H54 (cell line): ENCODE measurements at regions not wholly inside any gene's neighbourhood (a gene's known extent, or its start where the extent isn't known, plus 50 kb on each side); places are given as distances from the start of the nearest gene placed in this dataset.

ENCODE experiments used
- DNase-seq: peaks from one replicate; pipeline ENCODE4 v3.0.0; 2011; ENCODE audit warnings: low spot score, mixed read lengths; ENCODE audit not compliant: insufficient read length
- FAIRE-seq: peaks from 3 replicates; lab custom pipeline; 2011; peaks lifted over from hg19 to GRCh38; lab: Jason Lieb, UNC
- POLR2A ChIP-seq: IDR thresholded peaks from 2 replicates; pipeline ENCODE4 v1.6.1; 2011; ENCODE audit warnings: low read depth, mild to moderate bottlenecking, low read length

DNA sequence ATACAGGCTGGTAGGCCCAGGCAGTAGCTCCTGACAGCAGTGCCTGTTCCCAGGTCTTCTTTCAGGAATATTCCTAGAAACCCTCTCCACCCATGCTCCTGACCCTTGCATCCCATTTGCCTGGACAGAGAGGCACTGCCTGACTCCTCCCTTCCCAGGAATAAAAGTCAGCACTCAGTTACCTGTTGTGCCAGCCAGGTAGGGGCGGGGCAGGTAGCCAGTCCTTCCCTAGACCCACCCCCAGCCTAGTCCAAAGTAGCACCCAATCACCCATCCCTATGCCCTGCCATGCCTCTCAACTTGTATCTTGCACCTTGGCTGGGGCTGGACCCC, 129.9 kb downstream of the MRPL14 start:
- no peak for TF ChIP-seq POLR2A
- FAIRE-seq = no peak

DNA sequence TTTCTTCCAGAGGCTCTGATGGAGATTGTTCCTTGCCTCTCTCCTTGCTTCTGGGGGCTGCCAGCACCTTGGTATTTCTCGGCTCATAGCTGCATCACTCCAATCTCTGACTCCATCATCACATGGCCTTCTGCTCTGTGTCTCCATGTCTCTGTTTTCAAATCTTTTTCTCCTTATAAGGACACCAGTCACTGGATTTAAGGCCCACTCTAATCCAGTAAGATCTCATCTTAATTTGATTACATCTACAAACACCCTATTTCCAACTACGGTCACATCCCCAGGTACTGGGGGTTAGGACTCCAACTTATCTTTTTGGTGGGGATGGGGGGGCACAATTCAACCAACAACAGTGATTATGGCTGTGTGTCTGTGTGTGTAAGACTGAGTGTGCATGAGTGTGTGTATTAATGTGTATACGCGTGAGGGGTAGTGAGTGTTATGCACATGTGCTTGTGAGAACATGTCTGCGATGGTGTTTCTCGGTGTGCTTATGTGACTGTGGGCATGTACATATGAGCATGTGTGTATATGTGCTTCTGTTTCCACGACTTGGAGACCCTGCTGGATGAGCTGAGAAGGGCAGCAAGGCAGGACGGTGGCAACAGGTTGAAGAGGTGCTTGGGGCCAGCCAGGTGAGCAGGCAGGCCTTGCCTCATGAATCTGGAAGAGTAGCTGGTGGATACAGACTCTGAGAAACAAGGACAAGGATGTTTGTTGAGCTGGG, 130.5 kb downstream of the MRPL14 start:
- FAIRE-seq = no peak
- TF ChIP-seq POLR2A = no peak
- DNase-seq = no peak

More for the DNA sequence above, 129.9 kb downstream of the MRPL14 start:
- no peak for DNase-seq

DNA sequence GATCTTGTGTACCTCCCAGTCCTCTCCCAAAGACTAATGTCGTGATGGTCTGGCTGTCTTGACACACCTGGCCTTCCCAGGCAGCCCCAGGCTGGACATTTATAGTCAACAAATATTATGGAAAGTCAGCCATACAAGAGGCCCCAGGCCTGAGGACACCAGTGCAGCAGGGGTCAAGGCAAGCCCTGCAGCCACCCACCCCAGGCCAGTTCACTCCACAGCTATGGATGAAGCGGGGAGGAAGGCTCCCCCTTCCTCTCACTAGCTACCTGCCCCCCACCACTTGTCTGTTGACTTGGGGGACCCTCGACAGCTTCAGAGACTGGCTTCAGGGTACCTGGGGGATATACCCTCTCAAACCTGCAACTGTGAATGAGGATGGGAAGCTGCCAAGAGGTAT, 132.1 kb downstream of the MRPL14 start:
- DNase-seq = no peak
- no peak for TF ChIP-seq POLR2A
- FAIRE-seq = no peak

DNA sequence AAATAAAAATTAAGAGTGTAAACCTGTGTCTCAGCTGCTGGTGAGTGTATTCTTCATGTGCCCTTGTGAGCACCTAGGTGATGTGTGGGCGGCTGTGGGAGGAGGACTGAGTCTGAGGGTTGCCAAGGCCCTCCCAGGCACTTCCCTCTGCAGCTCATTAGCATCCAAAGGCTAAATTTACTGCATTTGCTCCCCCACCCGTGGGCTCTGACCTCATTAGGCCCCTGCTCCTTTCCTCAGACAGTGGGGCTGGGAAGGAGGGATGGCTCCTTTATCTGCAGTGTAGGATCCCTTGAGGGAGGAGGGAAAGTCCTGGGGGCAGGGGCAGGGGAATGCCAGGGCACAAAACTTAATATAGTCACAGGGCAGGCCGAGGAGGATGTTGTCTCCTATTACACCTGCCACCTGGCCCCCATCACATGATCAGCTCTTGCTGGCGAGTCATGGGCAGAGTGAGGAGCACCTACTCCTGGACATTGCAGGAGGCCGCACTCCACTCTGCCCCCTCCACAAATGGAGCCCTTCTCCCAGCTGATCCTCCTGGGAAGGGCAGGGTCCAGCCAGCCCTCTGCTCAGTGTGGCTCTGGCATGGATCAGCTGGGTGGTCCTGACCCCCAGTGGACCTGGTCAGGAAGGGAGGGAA, 133.2 kb downstream of the MRPL14 start:
- no peak for FAIRE-seq

DNA sequence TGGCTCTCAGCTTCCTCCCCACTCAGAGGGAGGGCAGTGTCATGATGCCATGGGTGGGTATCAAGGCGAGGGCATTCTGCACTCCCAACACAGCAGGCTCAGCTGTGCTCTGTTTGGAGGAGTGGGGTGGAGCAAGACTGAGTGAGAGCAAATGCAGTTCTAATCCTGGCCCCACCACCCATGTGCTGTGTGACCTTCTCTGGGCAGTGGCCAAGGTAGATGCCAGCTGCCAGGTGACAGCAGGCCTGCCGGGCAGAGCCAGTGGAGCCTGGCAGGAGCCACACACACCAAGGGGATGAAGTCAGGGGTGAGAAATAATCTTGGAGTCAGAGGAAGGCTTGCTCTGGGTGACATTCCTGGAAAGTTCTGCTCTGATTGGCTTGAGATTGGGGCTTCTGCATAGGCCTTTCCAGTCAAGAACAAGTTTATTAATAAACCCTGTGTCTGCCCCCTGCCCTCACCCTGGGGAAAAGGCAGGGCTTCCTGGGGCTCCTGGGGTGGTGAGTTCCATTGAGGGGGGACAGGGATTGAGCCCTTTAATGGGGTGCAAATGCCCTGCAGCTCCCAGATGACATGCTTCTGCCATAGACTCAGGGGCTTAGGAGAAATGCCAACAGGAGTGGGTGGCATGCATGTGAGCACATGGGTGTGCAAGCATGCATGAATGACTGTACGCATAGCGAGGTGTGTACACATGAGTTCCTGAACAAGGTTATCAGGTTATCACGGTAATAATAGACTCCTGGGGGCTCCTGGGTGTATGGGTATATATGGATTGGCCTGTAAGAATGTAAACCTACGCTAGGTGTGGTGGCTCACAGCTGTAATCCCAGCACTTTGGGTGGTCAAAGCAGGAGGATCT, 134.2 kb downstream of the MRPL14 start:
- no peak for FAIRE-seq
- no peak for TF ChIP-seq POLR2A
- no peak for DNase-seq

More for the DNA sequence above, 133.2 kb downstream of the MRPL14 start:
- TF ChIP-seq POLR2A = no peak
- DNase-seq = no peak

DNA sequence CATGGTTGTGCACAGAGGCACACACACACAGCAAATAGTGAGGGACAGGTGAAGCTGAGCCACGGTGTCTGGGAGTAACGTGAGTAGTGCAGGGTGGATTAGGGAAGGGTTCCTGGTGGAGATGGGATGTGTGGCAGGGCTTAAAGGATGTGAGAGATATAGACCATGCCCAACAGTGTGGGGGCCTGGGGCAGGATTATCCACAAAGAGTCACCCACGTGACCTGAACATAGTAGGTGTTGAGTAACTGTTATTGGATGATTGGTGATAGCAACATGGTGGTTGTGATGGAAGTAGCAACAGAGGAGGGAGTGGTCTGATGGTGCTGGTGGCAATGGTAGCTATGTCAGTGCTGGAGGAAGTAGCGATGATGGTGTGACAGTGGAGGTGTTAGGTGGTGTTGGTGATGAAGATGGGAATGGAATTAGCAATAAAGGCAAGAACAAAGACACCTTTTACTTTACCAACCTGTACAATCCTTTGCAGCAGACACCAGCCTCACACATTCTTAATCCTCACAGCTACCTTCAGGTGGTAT, 135.1 kb downstream of the MRPL14 start:
- DNase-seq (no peak), FAIRE-seq (no peak)
- no peak for TF ChIP-seq POLR2A

DNA sequence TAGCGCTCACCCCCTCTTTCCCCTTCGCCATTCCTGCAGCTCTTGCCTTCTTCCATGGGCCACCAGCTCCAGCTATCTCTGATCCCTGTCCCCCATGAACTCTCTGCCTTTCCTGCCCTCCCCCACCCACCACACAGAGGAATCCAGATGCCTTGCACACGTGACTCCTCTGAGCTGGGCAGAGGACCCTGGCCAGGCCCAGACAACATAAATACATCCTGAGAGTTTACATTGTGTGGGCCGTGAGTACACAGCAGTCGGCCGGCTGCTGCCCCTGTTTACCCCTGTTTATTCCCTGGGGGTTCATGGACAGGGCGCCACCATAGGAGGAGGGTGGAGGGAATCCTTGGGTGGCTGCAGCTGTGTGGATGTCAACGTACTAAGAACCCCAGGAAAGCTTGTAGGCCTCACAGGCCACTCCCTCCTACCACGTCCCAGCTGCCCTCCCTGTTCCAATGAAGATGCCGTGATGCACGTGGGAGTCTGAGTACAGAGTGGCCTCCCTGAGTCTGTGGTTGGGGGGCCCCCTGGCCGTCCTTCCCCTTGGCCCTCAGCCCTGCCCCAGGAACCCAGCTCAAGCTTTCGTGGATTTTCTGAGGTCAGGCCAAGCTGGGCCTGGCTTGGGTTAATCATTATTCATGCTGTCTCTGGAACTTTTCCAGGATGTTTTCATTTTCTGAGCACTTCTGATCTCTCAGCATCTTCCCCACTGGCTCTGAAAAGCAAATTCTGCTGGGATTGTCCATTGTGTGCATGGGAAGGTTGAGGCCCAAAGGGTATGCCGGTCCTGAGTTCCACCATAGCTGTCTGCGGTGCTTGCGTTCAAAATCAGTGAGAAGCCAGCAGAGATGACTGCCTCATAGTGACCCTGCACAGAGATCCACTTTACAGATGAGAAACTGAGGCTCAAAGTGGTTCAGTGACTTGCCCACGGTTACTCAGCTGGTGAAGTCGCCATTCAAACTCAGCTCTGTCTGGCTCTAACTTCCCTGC, 136.3 kb downstream of the MRPL14 start:
- 0 out of 2 replicates have a peak, but pooled peaks have one; percentile 10 for TF ChIP-seq POLR2A
- no peak for FAIRE-seq
- peak; percentile 52 for DNase-seq

DNA sequence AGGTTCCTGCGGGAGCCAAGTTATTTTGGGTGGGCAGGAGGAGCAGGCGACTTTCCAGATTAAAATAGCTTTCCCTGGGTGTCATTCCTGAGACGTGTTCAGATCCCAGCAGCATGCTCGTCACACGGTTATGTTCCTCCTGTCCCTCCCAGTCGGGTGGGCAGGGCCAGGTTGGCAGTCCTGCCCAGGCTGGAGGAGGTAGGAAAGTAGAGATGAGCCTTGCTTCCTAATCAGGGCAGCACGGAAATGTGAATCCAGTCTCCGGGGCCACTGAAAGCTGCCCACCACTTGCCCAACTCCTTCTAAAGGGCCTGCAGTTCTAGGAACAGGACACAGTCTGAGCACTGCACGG, 137.0 kb downstream of the MRPL14 start:
- TF ChIP-seq POLR2A = no peak
- DNase-seq (peak; percentile 47), FAIRE-seq (no peak)

DNA sequence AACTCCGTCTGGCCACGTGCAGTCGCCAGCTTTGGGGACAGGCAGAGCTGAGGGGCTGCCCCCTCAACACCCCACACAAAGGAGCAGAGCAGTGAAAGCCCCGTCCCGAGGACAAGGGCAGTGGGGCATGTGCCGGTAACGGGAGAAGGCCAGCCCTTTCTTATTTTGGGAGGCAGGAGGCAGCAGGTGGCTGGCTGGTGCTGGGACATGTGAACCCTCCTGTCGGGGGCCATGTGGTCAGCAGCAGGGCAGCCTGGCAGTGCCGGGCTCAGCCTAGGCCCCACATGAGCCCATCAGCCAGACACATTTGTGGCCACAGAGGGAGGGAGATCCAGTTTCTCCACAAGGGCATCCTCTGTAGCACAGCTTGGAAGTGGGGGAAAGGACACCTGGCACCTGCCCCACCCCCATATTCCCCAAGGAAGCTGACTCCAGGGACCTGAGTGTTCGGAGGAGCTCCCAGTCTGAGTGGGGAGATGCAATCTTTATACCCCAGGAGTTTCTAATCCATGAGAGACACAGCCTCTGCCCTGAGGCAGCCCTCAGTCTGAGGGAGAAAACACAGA, 137.6 kb downstream of the MRPL14 start:
- no peak for TF ChIP-seq POLR2A
- no peak for FAIRE-seq
- no peak for DNase-seq

DNA sequence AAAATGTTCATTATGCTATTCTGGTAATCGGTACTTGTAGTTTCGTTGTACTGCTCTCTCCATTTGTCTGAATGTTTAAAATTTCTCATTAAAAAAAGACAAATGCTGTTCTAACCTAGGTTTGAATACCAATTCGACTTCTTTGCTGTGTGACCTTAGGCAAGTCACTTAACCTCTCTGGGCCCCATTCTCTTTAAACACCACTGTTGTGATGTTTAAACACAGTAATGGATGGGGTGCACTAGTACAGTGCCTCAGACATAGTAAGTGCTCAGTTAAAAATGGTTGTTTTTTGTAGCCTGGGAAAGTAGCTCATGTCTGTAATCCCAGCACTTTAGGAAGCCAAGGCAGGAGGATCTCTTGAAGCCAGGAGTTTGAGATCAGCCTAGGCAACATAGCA, 138.5 kb downstream of the MRPL14 start:
- no peak for TF ChIP-seq POLR2A
- DNase-seq = no peak
- no peak for FAIRE-seq

DNA sequence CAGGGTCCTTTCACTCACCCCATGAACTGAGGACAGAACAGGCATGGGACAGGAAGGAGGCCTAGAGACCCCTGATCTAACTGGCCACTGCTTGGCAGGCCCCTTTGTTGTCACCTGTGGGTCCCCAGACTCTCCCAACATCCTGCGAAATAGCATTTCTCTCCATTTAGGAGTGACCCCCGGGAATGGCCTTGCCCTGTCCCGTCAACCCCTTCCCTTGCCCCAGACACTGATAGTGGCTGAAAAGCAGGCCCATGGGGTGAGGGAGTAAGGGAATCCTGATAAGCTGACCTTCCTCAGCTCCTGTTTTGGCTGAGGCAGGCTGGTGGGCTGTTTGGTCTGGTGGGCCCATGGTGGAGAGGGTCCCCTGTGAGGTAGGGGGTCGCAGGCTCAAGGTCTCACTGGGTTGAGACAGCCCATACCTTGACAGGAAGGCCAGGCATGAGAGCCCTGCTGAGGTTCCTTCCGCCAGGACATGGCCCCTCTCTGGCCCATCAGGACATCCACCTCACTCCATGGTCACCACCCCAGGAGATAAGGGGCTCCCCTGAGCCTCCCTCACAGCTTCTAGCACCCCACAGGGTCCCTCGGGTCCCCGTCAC, 139.3 kb downstream of the MRPL14 start:
- no peak for FAIRE-seq
- no peak for TF ChIP-seq POLR2A

DNA sequence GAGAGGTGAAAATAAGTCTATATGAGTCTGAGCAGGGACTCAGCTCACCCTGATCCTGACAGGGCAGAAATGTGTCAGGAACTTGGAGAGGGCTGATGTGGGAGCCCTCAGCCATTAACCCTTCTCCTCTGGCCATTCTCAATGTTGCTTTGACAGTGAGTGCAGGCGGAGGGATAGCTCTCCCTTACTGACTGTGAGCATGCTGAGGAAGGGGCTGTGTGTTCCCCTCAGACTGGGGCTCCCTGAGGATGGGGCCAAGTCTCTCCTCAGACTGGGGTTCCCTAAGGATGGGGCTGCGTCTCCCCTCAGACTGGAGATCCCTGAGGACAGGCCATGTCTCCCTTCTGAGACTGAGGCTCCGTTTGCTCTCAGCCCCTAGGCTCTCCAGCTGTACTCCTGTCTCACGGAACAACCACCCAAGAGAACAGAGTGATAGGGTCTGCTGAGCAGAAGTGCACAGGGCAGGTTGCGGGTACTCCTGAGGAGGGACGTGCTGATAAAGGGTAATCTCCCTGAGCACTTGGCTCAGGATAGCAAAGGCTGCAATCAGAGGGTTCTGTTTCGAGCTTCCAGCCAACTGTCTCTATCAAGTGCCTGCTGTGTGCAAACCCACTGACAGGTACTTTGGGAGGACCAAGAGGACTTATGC, 141.0 kb downstream of the MRPL14 start:
- no peak for FAIRE-seq
- TF ChIP-seq POLR2A = no peak
- no peak for DNase-seq

More for the DNA sequence above, 139.3 kb downstream of the MRPL14 start:
- no peak for DNase-seq

DNA sequence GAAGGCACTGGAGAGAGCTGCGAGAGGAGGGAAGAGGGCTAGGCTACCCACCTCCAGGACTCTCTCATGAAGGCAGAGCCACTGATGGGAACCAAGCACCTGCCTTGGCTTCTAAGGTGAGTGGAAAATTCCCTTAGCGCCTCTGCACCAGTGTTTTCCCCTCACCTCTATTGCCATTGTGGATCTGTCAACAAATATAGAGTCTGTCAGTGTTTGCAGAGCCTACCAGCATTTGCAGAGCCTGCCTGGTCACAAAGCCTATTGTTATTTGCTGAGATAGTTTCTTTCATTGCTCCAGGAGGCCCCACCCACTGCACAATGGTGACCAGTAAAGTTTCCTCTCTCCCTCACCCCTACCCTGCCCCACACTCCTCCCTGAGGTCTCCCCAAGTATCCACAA, 141.9 kb downstream of the MRPL14 start:
- TF ChIP-seq POLR2A = no peak
- FAIRE-seq (no peak), DNase-seq (no peak)
